ENCODE measurements at regions not wholly inside any gene's neighbourhood (a gene's known extent, or its start where the extent isn't known, plus 50 kb on each side); places are given as distances from the start of the nearest gene placed in this dataset.

GRCh38 chr11:26830757-26831156 lies 108.9 kb upstream of the SLC5A12 start:
- Histone ChIP-seq H3K36me3 (ENCODE audit: control insufficient read depth in 3 of 3, insufficient read depth in 2 of 3, low read depth in 1 of 3, low read length in 3 of 3) (no peaks in the 10 kb centered on the region), H3K27me3 (ENCODE audit: control insufficient read depth in 3 of 3, insufficient read depth in 3 of 3, low read length in 3 of 3) (no peaks in the 10 kb centered on the region), H3K4me1 (ENCODE audit: control insufficient read depth in 3 of 3, insufficient read depth in 2 of 3, low read depth in 1 of 3, low read length in 2 of 3) (no peaks in the 10 kb centered on the region), H3K9me3 (ENCODE audit: control insufficient read depth in 2 of 2, insufficient read depth in 1 of 2, low read depth in 1 of 2, low read length in 1 of 2) (no peaks in the 10 kb centered on the region), H3K4me3 (ENCODE audit: low read depth in 1 of 3, low read length in 3 of 3) (no peak overlapping the region), H3K27ac (ENCODE audit: low read depth in 1 of 3, low read length in 2 of 3) (no peak overlapping the region)
- DNase-seq = no peak
- FAIRE-seq = no peak

- Histone ChIP-seq H3K4me1 (ENCODE audit: control insufficient read depth in 3 of 3, insufficient read depth in 2 of 3, low read depth in 1 of 3, low read length in 2 of 3) (no peaks in the 10 kb centered on the region), H3K9me3 (ENCODE audit: control insufficient read depth in 2 of 2, insufficient read depth in 1 of 2, low read depth in 1 of 2, low read length in 1 of 2) (no peaks in the 10 kb centered on the region), H3K36me3 (ENCODE audit: control insufficient read depth in 3 of 3, insufficient read depth in 2 of 3, low read depth in 1 of 3, low read length in 3 of 3) (no peaks in the 10 kb centered on the region), H3K4me3 (ENCODE audit: low read depth in 1 of 3, low read length in 3 of 3) (no peak overlapping the region), H3K27ac (ENCODE audit: low read depth in 1 of 3, low read length in 2 of 3) (no peak overlapping the region), H3K27me3 (ENCODE audit: control insufficient read depth in 3 of 3, insufficient read depth in 3 of 3, low read length in 3 of 3) (no peaks in the 10 kb centered on the region)
- FAIRE-seq (no peak), DNase-seq (no peak)
Measured at GRCh38 chr11:26834601-26835000, 112.7 kb upstream of the SLC5A12 start.

GRCh38 chr11:26835611-26836010 lies 113.8 kb upstream of the SLC5A12 start:
- DNase-seq = no peak
- H3K27ac ChIP-seq (ENCODE audit: low read depth in 1 of 3, low read length in 2 of 3) = no peak overlapping the region
- H3K27me3 ChIP-seq (ENCODE audit: control insufficient read depth in 3 of 3, insufficient read depth in 3 of 3, low read length in 3 of 3) = no peaks in the 10 kb centered on the region
- WGBS, 3 donors = 88 to 90% (median 90%) methylated on average over 3 of the region's 3 CpGs
- no peaks in the 10 kb centered on the region for H3K4me1 ChIP-seq (ENCODE audit: control insufficient read depth in 3 of 3, insufficient read depth in 2 of 3, low read depth in 1 of 3, low read length in 2 of 3)
- H3K36me3 ChIP-seq (ENCODE audit: control insufficient read depth in 3 of 3, insufficient read depth in 2 of 3, low read depth in 1 of 3, low read length in 3 of 3) = no peaks in the 10 kb centered on the region
- no peaks in the 10 kb centered on the region for H3K9me3 ChIP-seq (ENCODE audit: control insufficient read depth in 2 of 2, insufficient read depth in 1 of 2, low read depth in 1 of 2, low read length in 1 of 2)
- no peak overlapping the region for H3K4me3 ChIP-seq (ENCODE audit: low read depth in 1 of 3, low read length in 3 of 3)
- no peak for FAIRE-seq

- H3K9me3 ChIP-seq (ENCODE audit: control insufficient read depth in 2 of 2, insufficient read depth in 1 of 2, low read depth in 1 of 2, low read length in 1 of 2) = no peaks in the 10 kb centered on the region
- FAIRE-seq (no peak), DNase-seq (no peak)
- no peaks in the 10 kb centered on the region for H3K36me3 ChIP-seq (ENCODE audit: control insufficient read depth in 3 of 3, insufficient read depth in 2 of 3, low read depth in 1 of 3, low read length in 3 of 3)
- no peak overlapping the region for H3K27ac ChIP-seq (ENCODE audit: low read depth in 1 of 3, low read length in 2 of 3)
- WGBS, 3 donors = 68 to 87% (median 72%) methylated on average over 2 of the region's 2 CpGs
- no peak overlapping the region for H3K4me3 ChIP-seq (ENCODE audit: low read depth in 1 of 3, low read length in 3 of 3)
- H3K4me1 ChIP-seq (ENCODE audit: control insufficient read depth in 3 of 3, insufficient read depth in 2 of 3, low read depth in 1 of 3, low read length in 2 of 3) = no peaks in the 10 kb centered on the region
- no peaks in the 10 kb centered on the region for H3K27me3 ChIP-seq (ENCODE audit: control insufficient read depth in 3 of 3, insufficient read depth in 3 of 3, low read length in 3 of 3)
Measured at GRCh38 chr11:26837154-26837553, 115.3 kb upstream of the SLC5A12 start.

GRCh38 chr11:26839911-26840698 lies 118.2 kb upstream of the SLC5A12 start:
- WGBS, 3 donors = 88 to 91% (median 89%) methylated on average over 3 of the region's 3 CpGs

GRCh38 chr11:26841818-26842473 lies 120.1 kb upstream of the SLC5A12 start:
- FAIRE-seq (no peak), DNase-seq (no peak)
- WGBS, 3 donors = 59 to 70% (median 69%) methylated on average over 2 of the region's 2 CpGs
- H3K27me3 ChIP-seq (ENCODE audit: control insufficient read depth in 3 of 3, insufficient read depth in 3 of 3, low read length in 3 of 3) = no peaks in the 10 kb centered on the region
- no peaks in the 10 kb centered on the region for H3K4me1 ChIP-seq (ENCODE audit: control insufficient read depth in 3 of 3, insufficient read depth in 2 of 3, low read depth in 1 of 3, low read length in 2 of 3)
- H3K4me3 ChIP-seq (ENCODE audit: low read depth in 1 of 3, low read length in 3 of 3) = no peak overlapping the region
- no peaks in the 10 kb centered on the region for H3K9me3 ChIP-seq (ENCODE audit: control insufficient read depth in 2 of 2, insufficient read depth in 1 of 2, low read depth in 1 of 2, low read length in 1 of 2)
- no peaks in the 10 kb centered on the region for H3K36me3 ChIP-seq (ENCODE audit: control insufficient read depth in 3 of 3, insufficient read depth in 2 of 3, low read depth in 1 of 3, low read length in 3 of 3)
- H3K27ac ChIP-seq (ENCODE audit: low read depth in 1 of 3, low read length in 2 of 3) = no peak overlapping the region

More at GRCh38 chr11:26839911-26840698, 118.2 kb upstream of the SLC5A12 start:
- DNase-seq = no peak
- Histone ChIP-seq H3K9me3 (ENCODE audit: control insufficient read depth in 2 of 2, insufficient read depth in 1 of 2, low read depth in 1 of 2, low read length in 1 of 2) (no peaks in the 10 kb centered on the region), H3K4me1 (ENCODE audit: control insufficient read depth in 3 of 3, insufficient read depth in 2 of 3, low read depth in 1 of 3, low read length in 2 of 3) (no peaks in the 10 kb centered on the region), H3K36me3 (ENCODE audit: control insufficient read depth in 3 of 3, insufficient read depth in 2 of 3, low read depth in 1 of 3, low read length in 3 of 3) (no peaks in the 10 kb centered on the region), H3K4me3 (ENCODE audit: low read depth in 1 of 3, low read length in 3 of 3) (no peak overlapping the region), H3K27me3 (ENCODE audit: control insufficient read depth in 3 of 3, insufficient read depth in 3 of 3, low read length in 3 of 3) (no peaks in the 10 kb centered on the region), H3K27ac (ENCODE audit: low read depth in 1 of 3, low read length in 2 of 3) (no peak overlapping the region)
- FAIRE-seq = no peak

GRCh38 chr11:26842478-26843282 lies 120.8 kb upstream of the SLC5A12 start:
- DNase-seq (no peak), FAIRE-seq (no peak)
- 61 to 75% (median 63%) methylated on average over 3 of the region's 3 CpGs for WGBS, 3 donors
- no peak overlapping the region for H3K4me3 ChIP-seq (ENCODE audit: low read depth in 1 of 3, low read length in 3 of 3)
- no peaks in the 10 kb centered on the region for H3K4me1 ChIP-seq (ENCODE audit: control insufficient read depth in 3 of 3, insufficient read depth in 2 of 3, low read depth in 1 of 3, low read length in 2 of 3)
- H3K9me3 ChIP-seq (ENCODE audit: control insufficient read depth in 2 of 2, insufficient read depth in 1 of 2, low read depth in 1 of 2, low read length in 1 of 2) = no peaks in the 10 kb centered on the region
- H3K27ac ChIP-seq (ENCODE audit: low read depth in 1 of 3, low read length in 2 of 3) = no peak overlapping the region
- H3K36me3 ChIP-seq (ENCODE audit: control insufficient read depth in 3 of 3, insufficient read depth in 2 of 3, low read depth in 1 of 3, low read length in 3 of 3) = no peaks in the 10 kb centered on the region
- no peaks in the 10 kb centered on the region for H3K27me3 ChIP-seq (ENCODE audit: control insufficient read depth in 3 of 3, insufficient read depth in 3 of 3, low read length in 3 of 3)

- DNase-seq = no peak
- H3K36me3 ChIP-seq (ENCODE audit: control insufficient read depth in 3 of 3, insufficient read depth in 2 of 3, low read depth in 1 of 3, low read length in 3 of 3) = no peaks in the 10 kb centered on the region
- no peak overlapping the region for H3K27ac ChIP-seq (ENCODE audit: low read depth in 1 of 3, low read length in 2 of 3)
- no peaks in the 10 kb centered on the region for H3K9me3 ChIP-seq (ENCODE audit: control insufficient read depth in 2 of 2, insufficient read depth in 1 of 2, low read depth in 1 of 2, low read length in 1 of 2)
- no peaks in the 10 kb centered on the region for H3K27me3 ChIP-seq (ENCODE audit: control insufficient read depth in 3 of 3, insufficient read depth in 3 of 3, low read length in 3 of 3)
- 68 to 80% (median 79%) methylated on average over 2 of the region's 2 CpGs for WGBS, 3 donors
- H3K4me3 ChIP-seq (ENCODE audit: low read depth in 1 of 3, low read length in 3 of 3) = no peak overlapping the region
- no peak for FAIRE-seq
- H3K4me1 ChIP-seq (ENCODE audit: control insufficient read depth in 3 of 3, insufficient read depth in 2 of 3, low read depth in 1 of 3, low read length in 2 of 3) = no peaks in the 10 kb centered on the region
Measured at GRCh38 chr11:26843539-26843938, 121.7 kb upstream of the SLC5A12 start.

All from small intestine (tissue), 7 donors.